GM10248 (cell line): ENCODE measurements at regions not wholly inside any gene's neighbourhood (a gene's known extent, or its start where the extent isn't known, plus 50 kb on each side); places are given as distances from the start of the nearest gene placed in this dataset.

Source experiments
- CTCF ChIA-PET: fragments of 300-600 bp; sonication (Branson Sonifier 250); formaldehyde crosslinking; extraction: SDS; loops from one replicate; lab custom pipeline; 2021; ENCODE audit warnings: antibody characterized with exemption; lab: Yijun Ruan, JAX
- POLR2A ChIA-PET: fragments of 350-650 bp; sonication (Branson Sonifier 250); formaldehyde crosslinking; extraction: SDS; loops from one replicate; lab custom pipeline; 2020; ENCODE audit warnings: antibody characterized with exemption; lab: Yijun Ruan, JAX
- DNase-seq: peaks from one replicate; pipeline ENCODE4 v3.0.0; 2012; ENCODE audit errors: extremely low spot score
- TF ChIP-seq, protein P1 (sequence below): IDR thresholded peaks from 2 replicates; pipeline ENCODE4 v1.5.1; 2012; ENCODE audit warnings: mild to moderate bottlenecking, low read depth; ENCODE audit errors: extremely low read depth, missing control alignments, control extremely low read depth

DNA sequence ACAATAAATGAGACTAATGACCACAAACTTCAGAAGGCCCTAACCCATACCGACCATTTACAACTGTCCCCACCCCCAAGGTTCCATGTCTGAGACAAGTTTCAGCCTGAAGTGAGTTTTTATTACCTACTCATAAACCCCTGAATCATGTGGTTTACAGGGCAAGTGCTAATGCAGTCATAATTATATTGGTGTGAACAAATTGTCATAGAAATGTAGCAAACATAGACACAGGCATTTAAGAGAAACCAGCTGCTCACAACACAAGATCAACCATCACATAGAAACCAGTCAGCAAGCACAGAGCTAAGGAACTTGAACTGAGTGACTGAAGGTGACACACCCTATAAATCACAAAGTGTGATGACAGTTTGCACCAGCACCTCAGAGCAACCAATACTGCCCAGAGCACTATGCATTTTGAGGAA is 173.8 kb upstream of the MID1 start:
- no peak for DNase-seq
- POLR2A ChIA-PET = no interaction called here
- CTCF ChIA-PET = no interaction called here
- TF ChIP-seq, protein P1, sequence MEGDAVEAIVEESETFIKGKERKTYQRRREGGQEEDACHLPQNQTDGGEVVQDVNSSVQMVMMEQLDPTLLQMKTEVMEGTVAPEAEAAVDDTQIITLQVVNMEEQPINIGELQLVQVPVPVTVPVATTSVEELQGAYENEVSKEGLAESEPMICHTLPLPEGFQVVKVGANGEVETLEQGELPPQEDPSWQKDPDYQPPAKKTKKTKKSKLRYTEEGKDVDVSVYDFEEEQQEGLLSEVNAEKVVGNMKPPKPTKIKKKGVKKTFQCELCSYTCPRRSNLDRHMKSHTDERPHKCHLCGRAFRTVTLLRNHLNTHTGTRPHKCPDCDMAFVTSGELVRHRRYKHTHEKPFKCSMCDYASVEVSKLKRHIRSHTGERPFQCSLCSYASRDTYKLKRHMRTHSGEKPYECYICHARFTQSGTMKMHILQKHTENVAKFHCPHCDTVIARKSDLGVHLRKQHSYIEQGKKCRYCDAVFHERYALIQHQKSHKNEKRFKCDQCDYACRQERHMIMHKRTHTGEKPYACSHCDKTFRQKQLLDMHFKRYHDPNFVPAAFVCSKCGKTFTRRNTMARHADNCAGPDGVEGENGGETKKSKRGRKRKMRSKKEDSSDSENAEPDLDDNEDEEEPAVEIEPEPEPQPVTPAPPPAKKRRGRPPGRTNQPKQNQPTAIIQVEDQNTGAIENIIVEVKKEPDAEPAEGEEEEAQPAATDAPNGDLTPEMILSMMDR = no peak

DNA sequence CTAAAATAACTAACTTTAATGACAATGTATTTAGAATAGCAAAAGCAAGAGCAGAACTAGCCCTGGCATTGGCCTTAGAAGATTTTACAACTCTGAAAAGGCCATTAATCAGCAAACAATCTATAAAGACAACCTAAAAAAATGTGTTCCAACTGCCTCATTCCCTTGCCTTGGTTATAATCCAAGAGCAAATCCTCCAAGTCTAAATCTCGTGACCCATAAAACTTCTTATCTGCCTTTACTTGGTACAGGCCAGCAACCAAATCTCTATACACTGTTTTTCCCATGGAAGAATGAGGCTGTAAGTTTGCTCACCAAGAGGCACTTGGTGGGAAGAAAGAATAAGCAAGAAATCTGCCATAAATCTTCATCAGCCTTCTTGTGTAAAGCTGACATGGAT is 175.3 kb upstream of the MID1 start:
- ChIA-PET POLR2A (no interaction called here), CTCF (no interaction called here)
- TF ChIP-seq, protein P1 = no peak
- no peak for DNase-seq

DNA sequence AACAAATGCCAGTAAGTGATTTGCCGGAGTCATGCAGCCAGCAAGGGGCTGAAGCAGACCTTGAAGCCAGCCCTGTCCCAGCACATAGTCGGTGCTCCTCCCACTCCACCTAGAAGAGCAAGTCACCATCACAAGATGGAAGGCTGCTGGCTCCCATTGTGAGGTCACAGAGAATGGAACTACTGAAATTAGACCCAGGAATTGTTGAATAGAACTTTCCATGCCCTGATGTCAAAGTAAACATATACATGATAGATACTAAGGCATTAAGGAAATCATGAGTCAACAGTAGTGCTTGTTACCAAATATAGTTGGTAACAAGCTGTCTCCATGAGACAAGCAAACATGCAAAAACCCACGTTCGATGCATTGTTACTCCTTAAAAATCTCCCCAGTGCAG is 177.1 kb upstream of the MID1 start:
- POLR2A ChIA-PET = no interaction called here
- DNase-seq = no peak

DNA sequence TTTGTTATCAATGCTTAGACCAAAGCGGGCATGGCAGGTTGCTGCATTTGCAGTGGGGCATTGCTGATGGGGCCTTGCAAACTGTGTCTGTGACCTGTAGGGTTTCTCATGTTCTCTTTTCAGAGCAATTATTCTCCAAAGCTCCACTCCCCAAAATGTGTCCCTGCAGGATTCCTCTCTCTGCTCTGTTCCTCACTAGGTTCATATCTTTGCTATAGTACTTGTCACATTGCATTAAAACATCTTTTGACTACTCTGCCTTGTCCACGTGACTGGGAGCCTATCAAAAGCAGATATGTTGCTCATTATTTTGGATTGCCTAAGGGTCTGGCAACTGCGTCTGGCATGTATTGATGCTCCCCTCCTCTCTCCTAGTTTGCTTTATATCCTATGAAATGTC is 177.7 kb upstream of the MID1 start:
- POLR2A ChIA-PET = no interaction called here
- CTCF ChIA-PET = no interaction called here

More for the DNA sequence above, 177.1 kb upstream of the MID1 start:
- TF ChIP-seq, protein P1 = no peak
- CTCF ChIA-PET = no interaction called here

DNA sequence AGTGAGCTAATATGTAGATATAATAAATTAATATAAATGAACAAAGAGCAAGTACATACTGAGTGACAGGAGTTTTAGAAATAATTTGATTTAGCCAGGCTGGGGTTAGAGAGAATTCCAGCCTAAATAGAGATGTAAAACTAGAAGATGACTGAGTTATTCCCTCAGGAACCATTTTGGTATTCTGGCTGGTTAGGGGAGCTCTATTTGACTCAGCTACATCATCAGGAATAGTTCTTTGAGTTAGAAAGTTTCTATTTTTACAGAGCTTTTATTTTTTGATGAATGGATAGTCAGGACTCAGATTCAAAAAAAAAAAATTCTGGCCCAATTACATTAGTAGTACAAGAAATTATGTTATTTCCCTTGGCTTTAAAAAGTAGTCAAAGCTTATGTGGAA is 180.4 kb upstream of the MID1 start:
- CTCF ChIA-PET = no interaction called here
- DNase-seq = no peak
- POLR2A ChIA-PET = no interaction called here

More for the DNA sequence above, 177.7 kb upstream of the MID1 start:
- TF ChIP-seq, protein P1 = no peak
- DNase-seq = no peak

DNA sequence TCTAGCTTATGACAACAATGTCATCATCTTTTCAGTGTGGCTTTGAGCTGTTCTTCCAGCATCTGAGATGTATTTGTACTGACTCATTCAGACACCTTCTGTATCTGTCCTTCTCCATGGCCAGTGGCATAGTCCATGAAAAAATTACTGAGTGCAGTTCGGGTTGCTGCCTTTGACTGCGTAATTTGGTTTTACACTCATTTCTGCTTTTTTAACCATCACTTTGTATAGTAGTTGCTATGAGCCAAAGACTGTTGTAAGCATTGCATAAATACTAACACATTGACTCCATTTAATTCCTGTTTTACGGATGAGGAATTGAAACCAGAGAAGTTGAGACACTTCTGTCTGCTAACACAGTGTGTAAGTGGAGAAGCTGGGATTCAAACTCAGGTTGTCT is 190.7 kb upstream of the MID1 start:
- ChIA-PET CTCF (no interaction called here), POLR2A (no interaction called here)
- TF ChIP-seq, protein P1 = no peak
- no peak for DNase-seq

More for the DNA sequence above, 180.4 kb upstream of the MID1 start:
- TF ChIP-seq, protein P1 = no peak

DNA sequence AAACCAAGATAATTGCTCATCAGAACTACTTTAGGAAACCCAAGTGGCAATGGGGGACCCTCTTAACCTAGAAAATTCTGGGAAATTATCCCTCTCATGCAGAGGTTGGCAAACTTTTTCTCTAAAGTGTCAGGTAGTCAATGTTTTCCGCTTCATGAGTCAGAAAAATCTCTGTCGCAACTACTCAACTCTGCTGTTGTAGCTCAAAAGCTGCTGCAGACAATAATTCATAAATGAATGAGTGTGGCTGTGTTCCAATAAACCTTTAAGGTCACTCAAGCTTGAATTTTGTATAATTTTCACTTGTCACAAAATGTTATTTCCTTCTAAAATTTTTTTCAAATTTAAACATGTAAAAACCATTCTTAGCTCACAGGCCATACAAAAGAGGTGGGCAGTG is 193.4 kb upstream of the MID1 start:
- ChIA-PET POLR2A (no interaction called here), CTCF (no interaction called here)
- no peak for DNase-seq
- TF ChIP-seq, protein P1 = no peak
